ENCODE measurements at regions not wholly inside any gene's neighbourhood (a gene's known extent, or its start where the extent isn't known, plus 50 kb on each side); places are given as distances from the start of the nearest gene placed in this dataset.

DNA sequence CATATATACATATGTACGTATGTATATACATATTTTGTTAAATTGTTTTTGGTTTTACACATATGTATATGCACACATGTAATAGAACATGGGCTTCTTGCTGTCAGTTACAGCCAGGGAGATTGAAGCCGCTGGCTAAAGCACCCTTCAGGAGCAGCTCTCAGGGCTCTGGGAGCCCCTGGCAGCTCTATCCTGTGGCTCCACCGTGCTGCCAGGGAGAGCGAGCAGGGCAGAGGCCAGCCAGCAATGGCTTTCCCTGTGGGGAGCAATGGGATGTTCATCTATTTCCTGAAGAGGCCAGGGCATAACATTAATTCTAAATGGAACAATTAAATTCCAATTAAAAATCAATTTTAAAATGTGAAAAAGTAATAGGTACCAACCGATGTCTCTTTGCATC lies 102.9 kb downstream of the PSMG1 start:
- Histone ChIP-seq H3K9me2 (ENCODE audit: insufficient read depth) (no peaks in the 10 kb centered on the region), H3K9me3 (ENCODE audit: low read depth) (no peaks in the 10 kb centered on the region), H3K4me2 (ENCODE audit: unreplicated experiment) (no peak overlapping the region), H3K79me2 (ENCODE audit: insufficient read depth) (no peaks in the 10 kb centered on the region), H4K20me1 (ENCODE audit: insufficient read depth) (no peaks in the 10 kb centered on the region), H3K9ac (no peak overlapping the region), H3K36me3 (ENCODE audit: low read depth) (no peaks in the 10 kb centered on the region), H3K27ac (no peak overlapping the region), H3K27me3 (replicated peaks; ENCODE audit: insufficient read depth) (peaks cover 19% of the 10 kb centered on the region; the same call in 1 of the 2 replicates), H3K4me1 (ENCODE audit: insufficient read depth) (no peaks in the 10 kb centered on the region), H3F3A (ENCODE audit: insufficient read depth) (no peaks in the 10 kb centered on the region), H3K4me3 (no peak overlapping the region), H2AFZ (no peak overlapping the region)
- 92 to 97% methylated on average over 5 of the region's 5 CpGs for WGBS, 2 experiments (ENCODE audit: low coverage in 1 of 2, low lambda C conversion rate in 2 of 2, missing lambda C conversion rate in 2 of 2)
- TF ChIP-seq EZH2phosphoT487 (IDR thresholded peaks at IDR 0.05; ENCODE audit: insufficient read depth, low read depth) (no peak), EZH2 (IDR thresholded peaks at IDR 0.05; ENCODE audit: insufficient read depth, poor library complexity, severe bottlenecking) (no peak)
- in situ Hi-C loops (cut with MboI): no loop called here
- DNase-seq: no peak

- WGBS, 2 experiments (ENCODE audit: low coverage in 1 of 2, low lambda C conversion rate in 2 of 2, missing lambda C conversion rate in 2 of 2): 80 to 83% methylated on average over 14 to 15 of the region's 15 CpGs
- Histone ChIP-seq H3K9me3 (ENCODE audit: low read depth) (no peaks in the 10 kb centered on the region), H3F3A (ENCODE audit: insufficient read depth) (no peaks in the 10 kb centered on the region), H3K27me3 (replicated peaks; ENCODE audit: insufficient read depth) (peaks cover 19% of the 10 kb centered on the region; the same call in 1 of the 2 replicates), H3K36me3 (ENCODE audit: low read depth) (no peaks in the 10 kb centered on the region), H4K20me1 (ENCODE audit: insufficient read depth) (no peaks in the 10 kb centered on the region), H3K9ac (no peak overlapping the region), H3K4me1 (ENCODE audit: insufficient read depth) (no peaks in the 10 kb centered on the region), H2AFZ (no peak overlapping the region), H3K4me2 (ENCODE audit: unreplicated experiment) (no peak overlapping the region), H3K79me2 (ENCODE audit: insufficient read depth) (no peaks in the 10 kb centered on the region), H3K4me3 (no peak overlapping the region), H3K27ac (no peak overlapping the region), H3K9me2 (ENCODE audit: insufficient read depth) (no peaks in the 10 kb centered on the region)
- no peak for TF ChIP-seq EZH2phosphoT487 (IDR thresholded peaks at IDR 0.05; ENCODE audit: insufficient read depth, low read depth)
- no peak for TF ChIP-seq EZH2 (IDR thresholded peaks at IDR 0.05; ENCODE audit: insufficient read depth, poor library complexity, severe bottlenecking)
- in situ Hi-C loops (cut with MboI): no loop called here
- DNase-seq: no peak
These were observed 103.6 kb downstream of the PSMG1 start for GRCh38 chr21:39079617-39080016.

GRCh38 chr21:39078322-39079065 lies 104.8 kb downstream of the PSMG1 start:
- H3K27ac ChIP-seq: no peak overlapping the region
- TF ChIP-seq EZH2 (IDR thresholded peaks at IDR 0.05; ENCODE audit: insufficient read depth, poor library complexity, severe bottlenecking): no peak
- no peak for TF ChIP-seq EZH2phosphoT487 (IDR thresholded peaks at IDR 0.05; ENCODE audit: insufficient read depth, low read depth)
- no peaks in the 10 kb centered on the region for H3K36me3 ChIP-seq (ENCODE audit: low read depth)
- no peaks in the 10 kb centered on the region for H3K4me1 ChIP-seq (ENCODE audit: insufficient read depth)
- in situ Hi-C loops (cut with MboI): no loop called here
- no peaks in the 10 kb centered on the region for H4K20me1 ChIP-seq (ENCODE audit: insufficient read depth)
- no peak overlapping the region for H3K4me3 ChIP-seq
- H3K27me3 ChIP-seq (replicated peaks; ENCODE audit: insufficient read depth): peaks cover 17% of the 10 kb centered on the region; the same call in 1 of the 2 replicates
- H3K4me2 ChIP-seq (ENCODE audit: unreplicated experiment): no peak overlapping the region
- H3K9ac ChIP-seq: no peak overlapping the region
- H3F3A ChIP-seq (ENCODE audit: insufficient read depth): no peaks in the 10 kb centered on the region
- no peaks in the 10 kb centered on the region for H3K9me2 ChIP-seq (ENCODE audit: insufficient read depth)
- H3K9me3 ChIP-seq (ENCODE audit: low read depth): no peaks in the 10 kb centered on the region
- DNase-seq: no peak
- H3K79me2 ChIP-seq (ENCODE audit: insufficient read depth): no peaks in the 10 kb centered on the region
- H2AFZ ChIP-seq: no peak overlapping the region
- WGBS, 2 experiments (ENCODE audit: low coverage in 1 of 2, low lambda C conversion rate in 2 of 2, missing lambda C conversion rate in 2 of 2): 54 to 59% methylated on average over 5 of the region's 5 CpGs

- no peaks in the 10 kb centered on the region for H3K79me2 ChIP-seq (ENCODE audit: insufficient read depth)
- H3K4me3 ChIP-seq: no peak overlapping the region
- in situ Hi-C loops (cut with MboI): no loop called here
- 19 to 27% methylated on average over 3 of the region's 3 CpGs for WGBS, 2 experiments (ENCODE audit: low coverage in 1 of 2, low lambda C conversion rate in 2 of 2, missing lambda C conversion rate in 2 of 2)
- no peaks in the 10 kb centered on the region for H4K20me1 ChIP-seq (ENCODE audit: insufficient read depth)
- H2AFZ ChIP-seq: no peak overlapping the region
- no peak for TF ChIP-seq EZH2phosphoT487 (IDR thresholded peaks at IDR 0.05; ENCODE audit: insufficient read depth, low read depth)
- TF ChIP-seq EZH2 (IDR thresholded peaks at IDR 0.05; ENCODE audit: insufficient read depth, poor library complexity, severe bottlenecking): no peak
- DNase-seq: no peak
- H3K36me3 ChIP-seq (ENCODE audit: low read depth): no peaks in the 10 kb centered on the region
- H3K27ac ChIP-seq: no peak overlapping the region
- H3K9ac ChIP-seq: no peak overlapping the region
- H3K4me1 ChIP-seq (ENCODE audit: insufficient read depth): no peaks in the 10 kb centered on the region
- H3K27me3 ChIP-seq (replicated peaks; ENCODE audit: insufficient read depth): peaks cover 11% of the 10 kb centered on the region; the same call in 1 of the 2 replicates
- no peak overlapping the region for H3K4me2 ChIP-seq (ENCODE audit: unreplicated experiment)
- no peaks in the 10 kb centered on the region for H3F3A ChIP-seq (ENCODE audit: insufficient read depth)
- no peaks in the 10 kb centered on the region for H3K9me3 ChIP-seq (ENCODE audit: low read depth)
- no peaks in the 10 kb centered on the region for H3K9me2 ChIP-seq (ENCODE audit: insufficient read depth)
These were observed 105.4 kb downstream of the PSMG1 start for GRCh38 chr21:39077876-39078275.

Measured in GM23248 (cell line).